NCI-H2107 treated with DMSO at 0.1 percent for 48 hours (cell line): ENCODE measurements at regions not wholly inside any gene's neighbourhood (a gene's known extent, or its start where the extent isn't known, plus 50 kb on each side); places are given as distances from the start of the nearest gene placed in this dataset.
A peak's percentile ranks its signal among the peaks of the same experiment; 100 is the strongest.

Experiments used
- DNase-seq: peaks from one replicate; lab custom pipeline; 2025; ENCODE audit not compliant: unreplicated experiment; lab: John Stamatoyannopoulos, UW

DNA sequence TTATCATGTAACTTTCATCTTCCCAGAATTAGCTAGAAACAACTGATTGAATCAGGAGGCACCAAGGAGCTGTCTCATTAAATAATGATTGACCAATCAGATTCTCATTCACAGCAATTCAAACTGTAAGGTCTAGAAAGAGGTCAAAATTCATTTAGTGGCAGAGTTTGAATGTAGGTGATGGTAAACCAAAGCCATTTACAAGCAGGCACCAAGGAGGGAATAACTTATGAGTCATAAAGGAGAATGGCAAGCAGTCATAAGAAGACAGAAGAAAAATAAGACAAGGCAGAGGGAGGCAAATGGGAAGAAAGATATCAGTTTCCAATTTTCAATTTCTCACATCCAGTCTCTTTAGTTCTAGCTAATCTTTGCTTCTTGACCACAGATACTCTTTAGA, 52.9 kb upstream of the DEFB112 start:
- DNase-seq, result no peak

DNA sequence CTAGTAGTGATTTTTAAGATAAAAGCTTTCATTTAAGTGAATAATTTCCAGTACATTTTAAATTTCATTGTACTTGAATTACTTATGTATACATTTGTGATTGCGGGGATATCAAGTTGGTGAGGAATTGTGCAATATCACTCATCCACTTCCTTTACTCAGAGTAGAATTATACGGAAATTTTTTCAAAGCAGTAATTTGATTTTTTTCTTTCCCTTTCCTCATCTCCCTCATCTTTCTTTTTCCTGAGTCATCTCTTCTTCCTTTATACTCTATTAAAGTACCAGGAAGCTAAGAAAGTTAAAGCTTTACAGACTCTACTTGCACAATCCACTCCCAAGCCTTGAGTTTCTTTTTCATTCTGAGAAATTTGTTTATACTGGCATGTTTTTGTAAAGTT, 60.9 kb upstream of the DEFB112 start:
- no peak for DNase-seq

DNA sequence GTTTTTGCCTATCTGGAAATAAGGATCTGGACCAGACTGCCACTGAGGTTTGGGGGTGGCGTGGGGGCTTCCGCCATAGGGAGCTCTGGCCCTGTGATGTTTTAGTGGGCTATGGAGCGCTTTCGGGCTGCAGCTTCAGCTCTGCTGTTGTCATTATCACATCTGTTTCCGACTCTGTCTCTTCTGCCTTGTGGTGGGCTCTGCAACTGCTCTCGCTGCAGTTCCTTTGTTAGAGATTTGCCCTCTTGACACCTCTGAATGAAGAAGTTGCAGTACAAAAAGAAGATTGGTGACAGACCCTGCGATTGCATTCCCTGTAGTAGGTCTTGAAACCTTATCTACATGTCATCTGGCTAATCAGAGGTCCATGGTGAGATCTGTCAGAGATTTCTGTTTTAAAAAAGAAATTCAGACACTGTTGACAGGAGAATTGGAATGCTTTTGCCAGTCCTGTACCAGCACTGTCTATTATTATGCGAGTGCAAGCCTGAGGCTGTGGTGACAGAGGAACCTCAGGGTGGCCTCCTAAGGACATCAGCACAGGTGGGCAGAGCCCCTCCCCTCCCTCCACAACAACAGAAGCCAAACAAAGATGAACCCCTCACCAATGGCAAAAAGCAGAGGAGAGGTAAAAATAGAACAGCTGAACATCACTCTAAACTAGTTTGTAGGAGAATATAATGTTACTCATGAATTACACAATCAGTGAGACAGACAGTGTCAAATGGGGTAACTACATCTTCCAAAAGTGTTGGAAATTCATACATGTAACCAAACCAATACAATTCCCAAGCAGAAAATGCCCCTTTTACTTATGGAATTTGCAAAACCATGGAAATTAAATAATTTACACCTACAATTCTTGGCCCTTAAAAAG, 63.5 kb upstream of the DEFB112 start:
- no peak for DNase-seq

DNA sequence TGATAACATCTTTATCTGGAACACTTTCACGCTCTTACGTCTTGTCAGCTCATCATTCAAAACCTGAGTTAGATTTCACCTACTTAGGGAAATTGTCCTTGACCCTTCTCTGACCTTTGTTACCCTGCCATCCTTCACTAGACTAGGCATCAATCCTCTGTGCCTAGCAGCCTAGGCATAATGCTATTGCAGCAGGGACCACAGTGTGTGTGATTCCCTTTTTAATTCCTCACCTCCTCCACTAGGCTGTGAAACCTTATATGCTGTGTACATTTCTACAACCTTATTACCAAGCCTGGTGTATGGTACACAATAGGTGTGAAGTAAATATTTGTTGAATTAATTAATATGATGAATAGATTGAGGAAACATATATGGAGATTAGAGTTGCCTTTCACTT, 66.7 kb upstream of the DEFB112 start:
- peak; percentile 69 for DNase-seq

DNA sequence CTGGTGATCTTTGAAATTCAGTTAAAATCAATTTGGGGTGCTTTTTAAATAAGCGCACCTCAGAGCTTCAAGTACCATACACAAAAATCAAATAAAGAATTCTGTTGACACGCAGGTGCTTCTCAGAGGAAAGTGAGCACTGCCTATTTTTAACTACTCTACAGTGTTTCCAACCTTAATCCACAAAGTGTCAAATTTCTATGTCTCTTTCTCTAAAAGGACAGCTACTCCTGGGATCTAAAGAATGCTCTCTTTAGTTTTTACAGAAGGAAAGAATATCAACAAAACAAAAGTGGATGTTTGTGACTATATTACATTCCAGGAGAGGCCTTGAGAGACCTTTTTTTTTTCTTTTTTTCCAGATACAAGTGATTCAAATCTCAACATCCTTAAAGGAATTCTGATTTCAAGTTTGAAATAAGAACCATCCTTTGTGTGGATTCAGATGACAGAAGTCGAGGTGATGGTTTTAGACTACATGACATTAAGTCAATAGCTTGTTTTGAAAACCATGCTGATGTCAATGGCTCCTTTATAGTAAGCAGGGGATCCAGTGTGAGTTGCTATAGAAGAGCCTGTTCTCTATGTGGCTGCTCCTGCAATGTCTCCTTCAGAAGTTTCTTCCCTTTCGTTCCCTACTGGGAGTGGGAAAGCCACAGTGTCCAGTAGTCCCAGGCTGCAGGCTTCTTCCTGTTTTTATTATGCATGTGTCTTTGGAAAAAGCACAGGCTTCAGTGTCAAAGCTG, 67.2 kb upstream of the DEFB112 start:
- peak; percentile 69 for DNase-seq

DNA sequence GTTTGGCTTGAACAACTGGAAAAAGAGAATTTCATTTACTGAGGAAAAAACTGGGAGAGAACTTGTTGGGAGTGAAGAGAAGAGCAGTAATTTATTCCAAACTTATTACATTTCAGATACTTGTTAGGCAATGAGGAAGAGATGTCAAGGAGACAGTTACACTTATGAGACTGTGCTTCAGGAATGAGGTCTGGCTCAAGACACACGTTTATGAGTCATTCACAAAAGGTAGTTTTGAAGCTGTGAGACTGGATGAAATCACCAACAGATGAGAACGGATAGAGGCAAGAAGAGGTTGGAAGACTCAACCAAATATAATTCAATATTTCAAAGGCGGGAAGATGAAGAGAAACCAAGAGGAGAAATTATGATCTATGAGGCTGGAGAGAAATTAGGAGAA, 70.6 kb upstream of the DEFB112 start:
- DNase-seq, result no peak

DNA sequence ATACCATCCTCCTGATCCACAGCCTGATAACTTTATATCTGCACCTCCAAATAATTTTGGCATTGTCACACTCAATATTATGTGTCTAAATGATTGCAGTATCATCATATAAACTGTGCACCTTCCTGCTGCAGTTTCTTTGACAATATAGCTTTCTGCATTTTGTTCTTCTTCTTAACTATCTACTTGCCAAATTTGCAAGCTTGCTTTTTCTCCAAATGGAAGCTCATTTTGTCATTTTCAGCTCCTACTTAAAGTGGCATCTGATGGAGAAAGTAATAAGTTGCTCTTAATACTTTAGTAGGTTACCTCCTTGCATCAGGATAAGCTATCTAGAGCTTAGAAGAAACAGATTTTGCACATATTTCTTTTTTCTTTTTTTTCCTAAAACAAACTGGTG, 74.0 kb upstream of the DEFB112 start:
- no peak for DNase-seq

DNA sequence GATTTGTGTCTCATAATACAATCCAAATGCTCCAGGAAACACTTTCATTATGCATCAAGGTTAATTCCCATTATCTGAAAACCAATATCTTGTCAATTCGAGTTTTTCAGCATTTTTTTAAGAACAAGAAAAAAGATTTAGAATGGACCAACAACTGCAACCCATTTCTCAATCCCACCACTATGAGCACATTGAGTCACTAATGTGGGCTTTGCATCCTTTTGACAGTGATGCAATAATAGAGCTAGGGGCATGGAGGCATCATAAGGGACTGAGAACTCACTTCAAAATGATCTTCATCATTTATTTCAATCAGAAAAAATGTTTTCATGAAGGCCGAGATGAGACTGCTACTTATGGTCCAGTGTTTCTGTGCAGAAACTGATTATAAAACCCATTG, 74.8 kb upstream of the DEFB112 start:
- DNase-seq, result no peak

DNA sequence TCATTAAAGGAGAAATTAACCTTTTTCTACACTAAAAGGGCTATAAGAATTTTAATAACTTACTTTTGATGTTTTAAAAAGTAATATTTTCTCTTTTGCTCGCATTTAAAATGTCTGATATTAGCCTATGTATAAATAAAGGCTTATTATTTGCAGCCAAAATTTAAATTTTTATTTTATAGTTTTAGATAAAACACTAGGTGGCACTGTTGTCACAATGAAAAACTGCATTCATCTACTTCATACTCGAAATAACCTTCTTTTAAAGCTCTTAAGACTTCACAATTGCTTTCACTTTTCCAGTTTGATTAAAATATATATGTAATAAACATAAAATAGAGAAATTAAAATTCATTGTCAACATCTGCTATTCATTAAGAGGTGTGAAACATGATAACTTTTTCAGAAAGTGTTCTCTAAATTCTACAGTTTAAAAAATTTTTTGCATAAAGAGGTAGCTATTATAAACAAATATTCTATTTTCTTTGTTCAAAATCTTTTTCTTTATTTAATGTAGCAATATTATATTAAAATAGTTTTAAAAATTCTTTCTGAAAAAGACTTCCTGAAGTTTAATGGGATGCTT, 78.8 kb upstream of the DEFB112 start:
- DNase-seq, result no peak

DNA sequence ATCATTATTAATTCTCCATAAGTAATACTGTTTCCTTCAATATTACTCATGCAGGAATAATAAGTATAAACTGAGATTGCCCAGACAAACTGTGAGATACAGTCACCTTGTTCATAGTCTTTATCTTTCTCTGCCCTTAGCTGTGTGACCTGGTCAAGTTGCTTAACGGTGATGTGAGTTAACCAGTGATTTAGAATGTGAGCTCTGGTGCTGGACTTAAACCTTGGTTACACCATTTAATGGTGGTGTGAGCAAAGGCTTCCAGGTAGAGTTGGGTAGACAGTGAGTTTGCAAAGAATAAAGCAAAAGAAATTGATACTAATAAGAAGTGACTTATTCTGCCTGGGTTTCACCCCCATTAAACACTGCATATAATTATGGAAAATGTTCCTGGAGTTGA, 86.2 kb upstream of the DEFB112 start:
- DNase-seq, result no peak

DNA sequence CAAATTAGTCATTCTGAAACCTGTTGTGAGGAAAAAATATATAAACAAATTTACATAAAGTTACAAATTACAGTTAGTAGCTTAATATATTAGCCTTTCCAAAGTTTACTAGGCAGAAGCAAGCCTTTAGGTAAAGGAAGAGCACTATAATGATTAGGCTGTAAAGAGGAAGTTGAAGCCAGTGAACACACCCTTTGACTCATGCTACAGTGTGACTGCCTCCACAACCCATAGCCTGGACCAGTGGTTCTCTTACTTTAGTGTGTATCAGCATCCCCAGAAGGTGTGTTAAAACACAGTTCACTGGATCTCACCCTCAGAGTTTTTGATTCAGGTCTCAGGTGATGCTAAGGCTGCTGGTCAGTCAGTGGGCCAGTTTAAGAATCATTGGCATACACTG, 91.4 kb upstream of the DEFB112 start:
- DNase-seq, result no peak

DNA sequence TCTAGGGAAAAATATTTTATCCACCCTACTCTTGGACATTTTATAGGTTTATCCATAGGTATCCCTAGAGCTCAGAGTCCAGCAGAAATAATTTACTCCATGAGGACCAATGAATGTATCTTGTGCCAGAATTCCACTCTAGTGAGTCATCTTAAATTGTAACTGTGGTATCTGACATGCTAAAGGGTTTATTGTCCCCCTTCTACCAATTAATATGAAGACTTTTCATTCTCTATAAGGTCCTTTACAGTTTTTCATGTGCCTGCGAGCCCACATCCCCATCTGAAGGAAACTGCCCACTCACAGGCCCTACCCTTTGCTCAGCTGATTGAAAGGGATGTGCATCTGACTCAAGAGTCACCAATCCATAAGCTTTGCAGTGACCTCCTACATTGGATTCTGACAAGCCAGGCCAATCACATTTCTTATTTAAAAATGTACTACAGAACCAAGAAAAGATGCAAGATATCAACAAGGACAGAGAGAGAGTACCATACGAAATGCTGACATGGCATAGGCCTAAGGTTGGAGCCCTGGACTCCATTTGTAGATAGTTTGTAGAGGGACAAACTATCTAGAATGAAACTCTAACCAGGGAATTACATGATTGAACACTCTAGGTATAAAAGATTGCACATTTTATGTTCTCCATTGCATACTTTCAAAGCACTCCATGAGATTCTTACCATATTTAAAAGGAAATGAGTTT, 93.4 kb upstream of the DEFB112 start:
- DNase-seq, result no peak

DNA sequence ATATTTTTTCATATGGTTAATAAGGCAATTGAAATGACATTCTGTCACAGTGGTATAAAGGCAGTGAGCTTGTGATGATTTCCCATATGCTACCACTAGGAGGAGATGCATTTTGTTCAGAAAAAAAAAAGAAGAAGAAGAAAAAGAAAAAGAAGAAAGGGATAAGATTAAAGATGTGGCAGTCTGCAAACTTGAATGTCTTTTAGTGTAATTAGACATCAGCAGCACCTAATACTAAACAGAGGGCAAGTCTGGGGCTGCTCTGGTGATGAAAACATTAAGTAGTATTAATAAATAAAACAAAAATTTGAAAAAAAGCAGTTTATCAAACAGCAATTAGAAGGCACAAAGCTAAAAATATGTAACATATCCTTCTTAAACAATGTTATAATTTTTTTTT, 95.4 kb upstream of the DEFB112 start:
- DNase-seq, result no peak

DNA sequence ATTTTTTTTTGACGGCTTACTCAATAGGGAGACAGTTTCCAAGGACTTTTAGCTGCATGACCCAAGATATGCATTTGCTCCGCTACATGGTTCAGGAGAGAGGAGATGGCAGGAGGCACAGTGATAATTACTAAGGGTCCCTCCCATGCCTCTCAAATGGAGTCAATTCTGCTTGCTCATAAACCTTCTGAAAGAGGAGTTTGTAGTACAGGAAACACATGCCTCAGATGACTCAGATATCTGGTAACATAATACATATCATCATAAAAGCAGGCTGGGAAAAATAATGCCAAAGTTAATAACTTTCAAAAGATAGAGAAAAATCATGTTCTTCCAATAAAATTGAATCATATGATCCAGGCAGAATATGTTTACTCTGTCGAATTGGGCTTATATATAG, 97.6 kb upstream of the DEFB112 start:
- no peak for DNase-seq

DNA sequence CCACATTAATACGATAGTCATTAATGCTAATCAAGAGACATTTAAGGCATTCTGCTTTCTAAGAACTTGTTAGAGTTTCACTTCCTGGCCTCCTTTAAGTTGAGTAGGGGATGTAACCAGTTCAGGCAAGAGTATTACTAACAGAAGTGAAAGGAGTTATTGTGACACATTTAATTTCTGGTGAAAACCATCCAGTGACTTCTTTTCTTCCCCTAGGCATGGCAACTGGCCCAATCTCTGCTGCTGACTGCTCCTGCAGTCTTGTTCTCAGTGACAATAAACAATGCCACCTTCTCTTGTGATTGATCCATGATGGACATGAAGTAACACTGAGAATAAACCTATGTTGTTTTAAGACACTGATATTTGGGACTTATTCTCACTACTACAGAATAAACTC, 130.9 kb upstream of the DEFB112 start:
- no peak for DNase-seq

DNA sequence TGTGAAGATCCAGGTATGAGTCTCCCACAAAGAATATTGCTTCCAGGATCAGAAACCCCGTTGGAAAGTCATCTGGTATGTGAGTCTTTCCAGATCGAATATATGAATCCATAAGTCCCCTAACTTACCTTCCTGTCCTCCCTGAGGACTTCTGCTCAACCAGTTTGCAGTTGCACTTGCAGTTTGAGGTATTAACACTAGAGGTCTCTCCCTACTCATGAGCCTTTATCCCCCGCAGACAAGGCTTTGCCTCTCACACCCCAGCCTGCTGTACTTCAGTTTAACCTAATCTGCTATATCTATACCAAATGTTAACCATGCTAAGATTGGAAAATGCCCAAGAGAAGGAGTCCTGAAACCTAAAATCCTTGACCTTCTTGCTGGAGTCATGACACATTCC, 135.3 kb upstream of the DEFB112 start:
- no peak for DNase-seq

DNA sequence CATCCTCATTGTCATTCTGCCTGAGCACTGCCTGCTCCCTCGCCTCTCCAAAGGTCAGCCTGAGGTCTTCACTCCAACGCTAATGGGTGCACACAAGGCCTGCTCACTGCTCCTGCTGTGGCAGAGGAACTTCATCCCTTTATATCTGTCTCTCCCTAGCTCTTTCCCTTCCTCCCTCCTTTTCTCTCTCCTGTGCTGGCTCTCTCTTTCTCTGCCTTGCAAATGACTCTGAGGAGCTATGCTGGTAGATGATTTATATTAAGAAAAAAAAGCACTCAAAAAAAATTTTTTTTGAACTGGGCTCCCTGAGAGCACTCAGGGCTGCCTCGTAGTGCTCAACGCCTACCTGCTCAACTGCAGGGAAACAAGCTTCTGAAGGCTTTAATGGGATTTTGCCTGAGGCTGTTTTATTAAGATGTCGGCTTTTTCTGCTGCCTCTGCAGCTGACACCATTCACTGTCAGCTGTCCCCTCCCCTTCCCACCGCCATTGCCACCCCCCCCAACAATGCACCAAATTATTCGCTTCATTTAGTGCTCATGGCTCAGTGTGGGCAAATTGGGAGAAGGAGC, 137.7 kb upstream of the DEFB112 start:
- no peak for DNase-seq

DNA sequence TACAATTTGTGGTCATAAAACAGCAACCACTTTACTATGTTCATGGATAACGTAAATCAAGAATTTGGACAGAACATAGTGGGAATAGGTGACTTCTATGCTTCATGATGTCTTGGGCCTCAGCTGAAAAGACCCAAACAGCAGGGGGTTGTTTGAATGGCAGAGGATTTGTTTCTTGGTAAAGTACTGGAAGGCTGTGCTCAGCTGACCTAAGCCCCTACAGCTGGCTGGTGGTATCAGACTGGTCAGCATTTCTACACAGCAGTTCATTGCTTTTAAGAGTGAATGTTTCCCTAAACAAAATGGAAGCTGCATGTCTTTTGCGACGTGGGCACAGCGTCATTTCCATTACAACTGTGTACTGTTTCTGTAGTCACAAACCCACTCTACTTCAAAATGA, 148.5 kb upstream of the DEFB112 start:
- DNase-seq, result no peak

DNA sequence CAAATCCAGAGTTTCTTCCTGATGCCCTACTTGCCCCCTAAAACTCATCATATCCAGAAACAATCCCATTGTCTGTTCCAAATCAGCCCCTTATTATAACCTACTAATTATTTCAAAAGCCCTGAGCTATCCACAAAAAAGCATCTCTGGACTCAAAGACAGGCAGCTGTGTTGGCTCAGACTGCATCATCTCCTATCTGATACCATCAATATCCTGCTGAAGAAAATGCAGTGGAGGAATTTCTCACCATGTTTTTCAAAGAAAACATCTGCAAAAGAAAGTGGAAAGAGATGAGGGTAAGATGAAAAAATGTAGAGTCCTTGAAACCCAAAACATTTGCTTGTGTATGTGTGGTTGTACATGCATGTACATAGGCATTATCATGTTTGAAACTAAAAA, 153.0 kb upstream of the DEFB112 start:
- no peak for DNase-seq

DNA sequence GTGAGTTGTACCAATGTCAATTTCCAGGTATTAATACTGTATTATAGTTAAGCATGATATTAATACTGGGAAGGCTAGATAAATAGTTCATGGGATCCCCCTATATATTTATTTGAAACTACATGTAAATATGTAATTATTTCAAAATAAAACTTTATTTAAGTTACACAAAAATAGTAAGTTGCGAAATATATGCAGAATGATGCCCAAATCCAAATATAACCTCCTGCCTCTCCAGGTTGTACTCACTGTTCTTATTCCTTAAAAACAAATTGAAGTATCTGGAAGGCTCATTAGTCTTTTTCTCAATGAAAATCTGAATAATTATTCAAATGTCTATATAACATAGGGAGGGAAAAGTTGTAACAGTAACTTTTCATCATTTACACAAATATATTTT, 161.9 kb upstream of the DEFB112 start:
- no peak for DNase-seq

DNA sequence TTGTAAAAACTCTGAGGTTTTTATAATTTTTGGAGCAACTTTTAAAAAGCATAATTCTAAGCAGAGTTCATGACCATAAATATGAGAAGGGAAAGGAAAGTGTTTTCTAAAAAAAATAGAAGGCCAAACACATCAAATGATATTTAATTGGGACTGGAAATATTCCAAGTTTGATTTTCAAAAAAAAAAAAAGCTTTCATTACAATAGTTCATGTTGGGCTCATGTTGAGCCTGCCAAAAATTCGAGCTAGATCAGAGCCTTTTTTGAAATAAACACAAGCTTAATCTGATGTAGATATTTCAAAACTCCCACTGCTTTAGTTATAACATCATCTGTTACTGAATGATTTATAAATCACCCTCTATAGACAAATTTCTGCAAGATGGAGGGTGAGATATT, 163.4 kb upstream of the DEFB112 start:
- no peak for DNase-seq
